DMS 273 (cell line): ENCODE measurements at regions not wholly inside any gene's neighbourhood (a gene's known extent, or its start where the extent isn't known, plus 50 kb on each side); places are given as distances from the start of the nearest gene placed in this dataset.

Experiments
- DNase-seq: peaks from one replicate; lab custom pipeline; 2025; ENCODE audit not compliant: unreplicated experiment; lab: John Stamatoyannopoulos, UW

DNA sequence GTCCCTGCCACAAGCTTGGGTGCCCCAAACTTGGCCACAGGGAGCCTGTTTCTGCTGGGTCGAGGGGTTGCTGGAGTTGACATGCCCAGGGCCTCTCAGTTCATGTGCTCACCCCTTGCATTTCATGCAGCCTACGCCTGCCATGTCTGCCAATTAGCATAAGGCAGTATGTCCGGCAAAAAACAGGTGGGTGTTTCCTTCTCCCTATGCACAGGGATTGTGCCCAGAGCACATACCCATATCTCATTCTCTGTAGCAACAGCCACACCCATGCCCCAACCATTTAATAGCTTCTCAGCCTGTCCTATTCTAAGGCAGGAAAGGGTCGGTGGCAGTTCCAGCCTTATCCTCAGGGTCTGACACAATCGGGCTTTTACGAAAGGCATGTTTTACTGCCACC is 340.4 kb upstream of the ASIC2 start:
- no peak for DNase-seq

DNA sequence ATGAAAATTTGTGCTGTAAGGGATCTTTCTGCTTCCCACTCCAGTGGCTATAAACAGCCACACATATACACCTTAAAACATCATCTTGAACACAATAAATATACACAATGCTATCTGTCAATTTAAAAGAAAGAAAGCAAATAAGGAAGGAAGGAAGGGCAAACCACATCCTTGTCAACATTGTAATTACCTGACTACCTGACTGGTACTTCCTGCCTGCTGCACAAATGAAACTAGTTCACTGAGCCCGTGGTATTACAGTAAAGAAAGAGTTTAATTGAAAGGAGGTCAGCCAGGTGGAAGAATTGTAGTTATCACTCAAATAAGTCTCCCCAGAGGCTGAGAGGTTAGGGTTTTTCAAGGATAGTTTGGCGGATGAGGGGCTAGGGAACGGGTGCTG is 344.4 kb upstream of the ASIC2 start:
- no peak for DNase-seq

DNA sequence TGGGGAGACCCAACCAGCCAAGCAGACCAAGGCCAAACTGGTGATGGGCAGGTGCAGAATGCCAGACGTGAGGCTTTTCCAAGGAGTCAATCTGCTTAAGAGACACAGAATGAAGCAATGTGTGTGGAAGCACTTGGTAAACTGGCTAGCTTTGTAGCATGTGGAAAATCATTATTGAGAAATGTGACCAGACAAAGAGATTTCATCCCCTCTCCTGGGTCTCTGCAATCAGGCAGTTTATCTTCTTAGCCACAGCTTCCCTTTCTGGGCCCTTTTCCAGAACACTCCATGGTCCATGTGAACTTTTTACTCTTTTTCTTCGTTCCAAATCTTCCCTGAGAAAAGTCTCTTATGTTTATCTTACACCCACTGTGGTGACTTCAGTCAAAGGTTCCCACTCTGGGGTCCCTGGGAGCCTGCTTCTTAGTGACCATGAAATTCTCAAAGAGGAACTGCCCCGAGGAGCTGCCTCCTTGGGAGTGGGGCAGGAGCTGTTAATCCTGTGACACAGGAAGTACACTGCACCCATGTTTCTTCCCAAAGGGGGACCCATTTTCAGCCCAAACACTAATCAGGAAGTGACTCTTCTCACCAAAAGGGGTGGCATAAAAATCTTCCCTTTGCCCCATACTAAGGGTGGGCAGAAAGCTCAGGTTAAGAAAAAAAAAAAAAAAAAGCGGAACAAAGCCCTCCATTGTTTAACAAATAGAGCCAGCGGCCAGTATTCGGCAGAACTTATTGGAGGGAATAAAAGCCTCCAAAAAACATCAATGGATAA is 346.2 kb upstream of the ASIC2 start:
- DNase-seq = no peak

DNA sequence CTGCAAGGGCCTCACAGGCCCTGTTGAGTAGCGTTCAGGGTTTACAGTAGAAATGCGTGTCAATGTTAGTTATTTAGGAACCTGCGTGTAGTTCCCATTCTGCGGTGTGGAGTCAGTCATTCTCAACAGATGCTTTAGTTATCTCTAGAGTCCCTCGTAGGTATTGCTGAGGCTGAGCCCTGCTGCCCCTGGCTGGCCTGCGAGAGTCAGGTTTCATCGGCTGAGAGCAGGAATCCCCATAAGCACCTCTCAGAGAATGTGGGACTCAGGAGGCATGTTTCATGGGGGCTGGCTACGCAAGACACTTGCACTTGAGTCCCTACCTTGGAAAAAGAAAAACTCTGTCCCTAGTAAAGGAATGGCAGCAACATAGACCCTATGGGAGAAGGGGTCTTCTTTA is 347.5 kb upstream of the ASIC2 start:
- no peak for DNase-seq

DNA sequence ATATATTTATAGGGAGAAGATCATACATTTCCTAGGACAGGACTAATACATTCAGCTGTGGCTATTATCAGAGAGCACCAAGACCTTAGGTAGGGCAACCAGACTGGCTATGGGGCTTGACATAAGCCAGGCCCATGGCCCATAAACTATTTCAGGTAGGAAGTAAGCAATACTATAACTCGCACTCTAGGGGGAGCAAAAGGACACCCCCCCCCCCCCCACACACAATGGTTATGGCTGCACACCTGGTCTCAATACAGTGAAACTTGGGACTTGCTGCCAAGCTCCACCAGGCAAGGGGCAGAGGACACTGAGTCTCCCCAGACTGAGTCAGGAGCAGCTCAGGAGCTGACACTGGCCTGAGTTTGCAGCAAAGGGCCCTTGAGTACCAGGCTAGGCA is 348.9 kb upstream of the ASIC2 start:
- no peak for DNase-seq

DNA sequence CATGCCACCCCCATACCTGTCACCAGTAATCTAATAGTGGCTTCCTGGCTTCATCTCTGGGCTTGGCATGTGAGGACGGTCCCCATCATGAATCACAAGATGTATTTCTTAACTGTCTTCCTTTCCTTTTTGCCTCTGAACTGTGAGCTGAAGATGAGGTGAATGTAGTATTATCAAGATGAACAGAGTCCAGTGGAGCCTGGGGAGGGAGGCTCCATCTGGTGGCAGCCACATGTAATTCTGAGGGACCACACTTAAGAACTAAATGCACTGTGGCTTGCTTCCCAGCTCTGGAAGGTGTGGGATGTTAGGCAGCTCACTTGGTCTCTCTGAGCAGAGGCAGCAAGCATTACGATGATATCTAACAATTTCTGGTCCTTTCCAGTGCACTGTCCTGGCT is 354.9 kb upstream of the ASIC2 start:
- DNase-seq = peak; percentile 14

DNA sequence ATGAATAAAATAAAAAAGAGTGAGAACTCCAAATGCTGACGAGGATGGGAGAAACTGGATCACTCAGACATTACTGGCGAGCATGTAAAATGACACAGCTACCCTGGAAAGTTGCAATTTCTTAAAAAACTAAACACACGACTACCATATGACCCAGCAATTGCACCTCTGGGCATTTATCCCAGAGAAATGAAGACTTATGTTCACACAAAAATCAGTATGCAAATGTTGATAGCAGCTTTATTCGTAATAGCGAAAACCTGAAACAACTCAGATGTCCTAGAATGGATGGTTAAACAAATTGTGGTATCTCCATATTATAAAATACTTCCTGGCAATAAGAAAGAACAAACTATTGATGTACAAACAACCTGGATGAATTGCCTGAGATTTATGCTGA is 357.2 kb upstream of the ASIC2 start:
- DNase-seq = no peak

DNA sequence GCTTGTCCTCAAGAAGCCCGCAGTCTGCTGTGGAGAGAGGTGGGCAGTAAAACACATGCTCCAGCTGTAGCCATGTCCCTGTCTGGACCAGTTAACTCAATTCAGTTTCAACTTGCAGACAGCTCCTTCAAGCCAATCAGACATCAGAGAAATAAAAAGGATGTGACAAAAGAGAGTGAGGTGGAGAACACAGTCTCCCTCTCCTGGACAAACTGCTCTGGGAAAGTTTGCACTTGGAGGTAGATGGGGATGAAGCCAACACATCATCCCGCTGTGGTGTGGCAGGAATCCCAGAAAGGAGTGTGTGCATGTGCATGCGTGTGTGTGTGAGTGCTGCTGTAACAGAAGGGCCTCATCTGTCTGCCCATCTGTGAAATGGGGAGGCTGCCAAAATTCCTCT is 358.6 kb upstream of the ASIC2 start:
- no peak for DNase-seq

DNA sequence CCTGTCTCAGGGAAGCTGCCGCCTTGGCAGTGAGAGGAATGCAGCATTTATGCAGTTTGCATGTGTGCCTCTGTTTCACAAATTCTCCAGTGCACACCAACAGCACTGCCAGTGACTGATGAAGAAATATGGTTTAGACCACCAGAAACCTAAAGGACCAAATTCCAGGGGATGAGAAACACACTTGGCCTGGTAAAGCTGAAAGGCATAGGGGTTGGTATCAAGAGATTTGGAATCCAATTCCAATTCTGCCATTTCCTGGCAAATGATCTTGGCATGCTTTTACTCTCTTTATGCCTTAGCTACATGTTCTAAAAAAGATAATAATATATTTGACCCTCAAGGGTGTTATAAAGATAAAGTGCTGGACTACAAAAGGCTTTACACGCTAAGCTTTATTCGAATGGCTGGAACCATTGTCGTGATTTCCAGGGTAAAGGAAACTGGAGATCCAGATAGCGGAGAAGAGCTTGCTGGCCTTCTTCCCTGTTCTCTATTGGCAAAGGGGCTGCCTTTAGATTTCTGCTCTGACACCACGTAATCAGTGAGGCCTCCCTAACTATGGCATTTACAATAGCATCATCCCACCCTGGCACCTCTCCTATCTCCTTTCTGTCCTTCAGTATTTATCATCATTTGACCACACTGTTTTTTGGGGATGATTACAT is 359.8 kb upstream of the ASIC2 start:
- DNase-seq = no peak

DNA sequence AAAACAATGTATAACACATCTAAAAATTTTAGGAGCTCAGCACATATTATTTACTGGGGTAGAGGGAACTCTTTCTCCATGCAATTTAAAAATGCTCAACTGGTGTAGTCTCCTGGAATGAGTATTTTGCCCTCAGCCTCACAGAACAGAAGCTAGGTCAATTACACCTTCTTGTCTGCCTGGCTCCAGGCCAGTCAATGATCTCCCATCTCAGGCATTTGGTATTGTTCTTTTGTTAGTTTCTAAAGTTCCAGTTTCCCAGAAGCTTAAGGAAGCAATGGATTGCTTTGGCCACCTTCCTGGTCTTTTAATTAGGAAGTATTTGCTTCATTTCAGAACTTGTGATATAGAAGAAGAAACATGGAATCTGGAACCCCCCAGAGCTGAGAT is 360.3 kb upstream of the ASIC2 start:
- DNase-seq = no peak

DNA sequence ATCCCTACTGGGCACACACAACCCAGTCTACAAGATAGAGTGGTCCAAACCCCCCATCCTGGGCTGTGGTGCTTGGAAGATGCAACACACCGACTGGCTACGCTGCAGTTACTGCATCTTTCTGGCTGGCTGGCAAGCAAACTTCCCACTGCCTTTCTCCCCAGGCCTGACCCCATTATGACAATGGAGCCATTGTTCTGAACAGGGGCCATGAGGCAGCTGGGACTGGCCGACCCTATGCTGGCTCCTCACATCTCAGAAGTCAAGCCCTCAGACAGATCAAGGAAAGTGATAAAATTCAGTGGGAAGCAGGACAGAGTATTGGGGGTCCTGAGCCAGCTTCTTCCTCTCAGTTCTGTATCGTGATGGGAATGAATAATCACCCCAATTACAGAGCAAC is 364.1 kb upstream of the ASIC2 start:
- DNase-seq = no peak

DNA sequence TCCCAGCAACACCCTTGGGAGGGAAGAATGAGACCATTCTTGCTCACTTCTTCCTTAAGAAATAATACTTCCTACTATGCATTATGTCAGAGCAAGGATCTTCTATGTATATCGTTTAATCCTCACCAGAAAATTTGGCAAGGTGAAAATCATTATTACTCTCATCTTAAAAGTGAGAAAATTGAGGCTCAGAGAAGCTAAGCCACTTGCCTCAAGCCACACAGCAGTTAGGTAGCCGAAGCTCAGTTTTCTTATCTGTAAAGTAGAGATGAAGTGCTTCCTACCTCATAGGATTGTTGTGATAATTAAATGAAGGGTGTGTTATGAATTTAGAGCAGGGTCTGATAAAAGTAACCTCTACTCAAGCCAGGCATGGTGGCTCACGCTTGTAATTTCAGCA is 368.9 kb upstream of the ASIC2 start:
- DNase-seq = no peak

DNA sequence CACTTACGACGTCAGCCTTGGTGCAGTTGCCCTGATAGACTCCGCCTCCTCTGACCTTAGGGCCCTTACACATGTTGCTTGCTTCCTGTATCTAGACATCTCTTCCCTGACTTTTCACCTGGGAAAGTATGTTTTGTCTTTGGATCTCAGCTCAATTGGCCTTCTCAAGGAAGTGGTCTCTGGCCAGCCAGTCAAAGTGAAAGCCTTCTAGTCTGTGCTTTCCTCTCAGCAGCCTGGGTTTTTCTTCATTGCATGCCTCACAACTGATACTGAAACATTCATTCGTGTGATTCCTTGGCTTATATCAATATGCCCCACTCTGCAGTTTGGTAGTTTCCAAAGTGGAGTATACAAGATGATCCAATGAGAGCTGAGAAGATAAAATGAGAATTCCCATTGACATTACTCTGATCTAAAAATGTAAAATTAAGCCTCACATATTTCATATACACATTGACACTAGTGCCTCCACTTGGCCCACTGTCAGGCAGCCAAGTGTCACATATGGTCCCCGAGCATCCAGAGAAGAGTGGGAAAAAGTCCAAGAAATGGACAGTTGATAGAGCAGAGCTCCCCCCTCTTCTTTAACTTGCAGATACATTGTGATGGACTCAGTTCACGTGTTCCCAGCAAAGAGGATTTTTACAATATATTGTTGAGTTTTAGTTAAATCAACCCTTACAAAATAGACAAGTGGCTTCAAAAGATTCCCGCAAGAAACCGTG is 371.2 kb upstream of the ASIC2 start:
- DNase-seq = no peak

DNA sequence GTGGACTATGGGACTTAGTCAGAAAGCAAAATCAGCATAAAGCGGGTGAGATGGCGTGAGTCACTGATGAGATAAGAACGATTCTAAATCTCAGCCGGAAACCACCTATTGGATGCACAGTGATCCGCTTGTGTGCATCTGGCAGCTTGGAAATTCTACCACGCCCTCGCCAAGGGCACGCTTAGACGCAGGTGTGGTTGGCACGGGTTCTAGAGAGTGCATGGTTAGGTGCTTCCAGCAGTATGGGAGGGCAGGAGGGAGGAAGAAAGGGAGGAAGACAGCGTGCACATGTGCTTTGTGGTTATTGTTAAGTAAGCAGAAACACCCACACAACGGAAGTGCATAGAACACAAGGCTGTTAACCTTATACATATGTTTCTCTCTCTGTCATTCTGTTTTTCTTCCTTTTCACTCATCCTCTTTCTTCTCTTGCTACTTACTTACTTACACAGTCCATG is 374.0 kb upstream of the ASIC2 start:
- no peak for DNase-seq

DNA sequence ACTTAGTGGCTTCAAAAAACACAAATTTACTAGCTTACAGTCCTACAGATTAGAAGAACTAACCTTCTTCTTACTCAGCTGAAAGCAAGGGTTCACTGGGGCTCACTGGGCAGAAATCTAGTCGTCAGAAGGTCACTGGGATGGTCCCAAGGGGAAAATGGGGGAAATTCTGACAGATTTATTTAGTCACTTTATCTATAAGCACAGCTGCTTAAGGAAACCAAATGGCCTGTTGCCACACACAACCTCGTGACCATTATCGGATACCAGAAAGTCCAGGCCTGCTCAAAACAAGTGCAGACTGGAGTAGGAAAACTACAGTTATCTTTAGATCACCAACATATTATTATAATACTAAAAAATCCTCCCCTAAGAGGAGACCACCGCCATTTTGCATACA is 374.6 kb upstream of the ASIC2 start:
- no peak for DNase-seq

DNA sequence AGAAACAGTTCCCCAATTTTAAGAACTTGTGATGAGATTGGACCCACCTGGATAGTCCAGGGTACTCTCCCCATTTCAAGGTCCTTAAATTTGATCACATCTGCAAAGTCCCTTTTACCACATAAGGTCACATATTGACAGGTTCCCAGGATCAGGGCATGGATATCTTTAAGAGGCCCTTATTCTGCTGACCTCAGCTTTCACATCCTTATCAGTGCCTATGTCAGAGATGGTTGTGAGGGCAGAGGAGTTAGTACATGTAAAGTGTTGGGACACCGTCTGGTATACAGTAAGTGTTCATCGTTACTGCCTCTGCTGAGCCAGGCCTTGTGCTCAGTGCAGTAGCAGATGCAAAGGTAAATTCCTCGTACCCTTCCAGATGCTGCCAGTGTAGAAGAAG is 375.4 kb upstream of the ASIC2 start:
- DNase-seq = no peak

DNA sequence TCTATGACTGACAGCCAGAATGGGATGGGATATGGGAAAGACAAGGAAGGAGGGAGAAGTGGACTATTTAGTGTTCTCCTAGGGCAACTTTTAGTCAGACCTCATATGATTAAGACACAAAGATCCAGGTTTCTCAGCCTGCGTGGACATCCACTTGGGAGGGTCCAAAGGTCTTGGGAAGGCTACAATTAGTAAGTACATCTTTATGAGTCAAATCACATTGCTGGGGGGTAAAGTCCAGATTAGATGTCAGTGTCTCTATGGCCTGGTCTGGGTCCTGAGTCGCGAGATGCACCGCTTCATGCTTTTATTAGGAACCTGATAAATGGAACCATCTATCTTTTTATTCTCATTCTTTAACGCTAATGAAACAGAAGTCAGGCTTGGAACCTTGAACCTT is 378.4 kb upstream of the ASIC2 start:
- DNase-seq = no peak

DNA sequence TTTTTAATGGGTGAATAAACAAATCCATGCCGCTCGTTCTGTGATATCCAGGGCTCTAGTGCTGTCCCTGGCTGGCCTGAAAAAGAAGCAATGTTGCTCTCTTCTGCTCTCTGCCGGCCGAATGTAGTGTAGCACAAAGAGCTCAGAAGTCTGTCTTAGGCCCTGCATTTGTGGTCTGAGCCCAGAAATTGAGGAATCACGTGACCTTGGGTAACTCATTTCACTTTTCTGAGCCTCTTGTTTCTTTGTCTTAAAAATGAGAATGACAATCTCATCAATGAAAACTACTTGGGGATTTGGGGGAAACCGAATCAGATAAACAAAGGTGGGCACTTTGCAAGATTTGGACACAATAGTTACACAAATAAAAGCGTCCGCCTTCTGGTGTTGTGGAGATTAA is 381.6 kb upstream of the ASIC2 start:
- DNase-seq = peak; percentile 68

DNA sequence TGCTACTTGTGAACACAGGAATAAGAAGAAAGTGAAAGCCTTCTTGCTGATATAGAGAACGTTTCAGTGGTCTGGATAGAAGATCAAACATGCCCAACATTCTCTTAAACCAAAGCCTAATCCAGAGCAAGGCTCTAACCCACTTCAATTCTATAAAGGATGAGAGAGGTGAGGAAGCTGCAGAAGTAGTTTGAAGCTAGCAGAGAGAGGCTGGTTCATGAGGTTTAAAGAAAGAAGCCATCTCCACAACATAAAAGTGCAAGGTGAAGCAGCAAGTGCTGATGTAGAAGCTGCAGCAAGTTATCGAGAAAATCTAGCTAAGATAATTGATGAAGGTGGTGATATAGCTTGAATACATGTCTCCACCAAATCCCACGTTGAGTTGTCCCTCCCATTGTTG is 383.3 kb upstream of the ASIC2 start:
- no peak for DNase-seq

DNA sequence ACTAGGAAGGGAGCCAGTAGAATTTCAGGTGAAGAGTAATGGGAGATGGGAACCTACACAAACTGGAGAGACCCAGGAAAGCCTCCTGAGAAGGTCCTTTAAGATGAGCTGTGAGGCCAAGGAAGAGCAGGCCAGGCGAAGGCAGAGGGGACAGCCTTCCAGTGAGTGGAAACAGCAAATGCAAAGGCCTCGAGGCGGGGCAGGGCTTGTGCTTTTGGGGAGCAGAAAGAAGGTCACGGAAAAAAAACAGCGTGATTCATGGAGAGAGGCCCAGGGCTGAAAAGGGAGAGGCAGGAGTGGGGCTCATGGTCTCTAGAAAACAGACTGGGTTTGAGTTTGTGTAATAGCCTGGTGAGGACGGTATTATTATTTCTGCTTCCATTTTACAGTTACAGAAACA is 386.5 kb upstream of the ASIC2 start:
- no peak for DNase-seq

DNA sequence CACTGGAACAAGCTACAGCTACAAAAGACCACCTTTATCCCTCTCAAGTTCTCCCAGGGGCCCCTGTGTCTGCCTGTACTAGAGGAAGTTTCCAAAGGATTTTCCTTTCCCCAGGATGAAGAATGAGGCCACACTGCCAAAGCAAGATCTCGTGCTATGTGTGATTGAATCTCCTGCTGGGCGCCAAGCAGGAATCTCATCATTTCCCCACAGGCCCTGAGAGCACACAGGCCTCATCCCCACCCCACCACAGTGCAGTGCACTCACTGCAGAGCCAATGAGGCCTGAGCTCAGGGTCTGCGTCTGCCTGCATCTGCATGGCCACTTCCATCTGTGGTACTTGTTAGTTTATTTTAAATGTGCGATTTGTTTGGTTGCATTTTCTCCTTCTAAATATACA is 387.4 kb upstream of the ASIC2 start:
- no peak for DNase-seq

DNA sequence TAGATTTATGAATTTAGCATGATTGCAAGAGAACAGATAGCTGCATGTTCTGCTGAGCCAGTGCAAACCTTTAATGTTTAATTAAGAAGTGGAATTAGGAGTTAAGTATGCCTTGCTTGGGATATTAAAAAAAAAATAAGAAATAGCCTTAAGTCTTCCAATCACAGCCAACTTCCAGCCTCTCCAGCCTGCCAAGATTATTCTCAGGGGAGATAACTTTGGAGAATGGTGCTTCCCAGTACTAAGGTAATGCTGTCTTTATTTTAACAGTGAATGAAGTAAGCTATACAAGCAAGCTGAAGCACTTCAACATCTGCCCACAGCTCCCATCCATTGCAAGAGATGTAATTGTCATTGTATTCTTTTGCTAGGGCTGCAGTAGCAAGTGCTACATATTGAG is 389.5 kb upstream of the ASIC2 start:
- no peak for DNase-seq
